SU-DHL-6 (cell line): ENCODE measurements at regions not wholly inside any gene's neighbourhood (a gene's known extent, or its start where the extent isn't known, plus 50 kb on each side); places are given as distances from the start of the nearest gene placed in this dataset.

Source experiments
- H2AFZ ChIP-seq: fragments of 200-600 bp; sonication (generic); 2 replicates; pipeline ENCODE4 v1.6.1; 2014; ENCODE audit warnings: low read depth, mild to moderate bottlenecking, moderate library complexity, mixed read lengths, antibody characterized with exemption, low read length; ENCODE audit not compliant: severe bottlenecking
- H3F3A ChIP-seq: fragments of 200-600 bp; shearing (Covaris generic); 2 replicates; pipeline ENCODE4 v1.6.0; 2016; ENCODE audit warnings: antibody characterized with exemption, mild to moderate bottlenecking; ENCODE audit not compliant: insufficient read depth
- H3K27ac ChIP-seq: fragments of 200-600 bp; sonication (generic); 2 replicates; pipeline ENCODE4 v1.5.1; 2016; ENCODE audit warnings: low read depth, mild to moderate bottlenecking, low read length, moderate library complexity, mixed read lengths
- H3K27me3 ChIP-seq: fragments of 200-600 bp; sonication (generic), shearing (Covaris generic); 2 replicates; pipeline ENCODE4 v1.6.0; 2014; ENCODE audit warnings: mild to moderate bottlenecking, low read length
- H3K36me3 ChIP-seq: fragments of 200-600 bp; sonication (generic); 2 replicates; pipeline ENCODE4 v1.6.1; 2014; ENCODE audit warnings: mild to moderate bottlenecking, low read length, mixed read lengths
- H3K4me2 ChIP-seq: fragments of 300-600, 200-600 bp; shearing (Covaris generic), sonication (generic); 2 replicates; pipeline ENCODE4 v1.6.0; 2014; ENCODE audit warnings: low read length, low read depth, mild to moderate bottlenecking; ENCODE audit not compliant: poor library complexity, severe bottlenecking
- H3K4me3 ChIP-seq: fragments of 200-600 bp; sonication (generic); 2 replicates; pipeline ENCODE4 v1.5.1; 2014; ENCODE audit warnings: antibody characterized with exemption, low read length, mild to moderate bottlenecking, mixed read lengths; ENCODE audit not compliant: insufficient read depth, poor library complexity, severe bottlenecking
- H3K79me2 ChIP-seq: fragments of 200-600 bp; sonication (generic); 2 replicates; pipeline ENCODE4 v1.6.1; 2014; ENCODE audit warnings: mild to moderate bottlenecking, low read length, moderate library complexity; ENCODE audit not compliant: insufficient read depth
- H3K9ac ChIP-seq: fragments of 200-600 bp; sonication (generic); 2 replicates; pipeline ENCODE4 v1.7.0; 2014; ENCODE audit warnings: mild to moderate bottlenecking, low read length
- H3K9me2 ChIP-seq: fragments of 200-600 bp; sonication (generic); replicated peaks from 2 replicates; pipeline ENCODE4 v1.6.1; 2014; ENCODE audit warnings: low read length; ENCODE audit not compliant: insufficient read depth
- H3K9me3 ChIP-seq: fragments of 200-600 bp; sonication (generic); 2 replicates; pipeline ENCODE4 v1.6.1; 2014; ENCODE audit warnings: low read length, mixed read lengths; ENCODE audit not compliant: insufficient read depth
- H4K20me1 ChIP-seq: fragments of 200-600 bp; sonication (generic); 2 replicates; pipeline ENCODE4 v1.6.1; 2014; ENCODE audit warnings: low read depth, mild to moderate bottlenecking, antibody characterized with exemption, low read length, moderate library complexity, mixed read lengths
- EZH2phosphoT487 ChIP-seq: fragments of 200-600 bp; sonication (generic), shearing (Covaris generic); conservative IDR thresholded peaks from 2 replicates; pipeline ENCODE4 v1.6.1; 2018; ENCODE audit warnings: mild to moderate bottlenecking, antibody characterized with exemption, low read length, moderate library complexity, mixed read lengths
- TF ChIP-seq, protein P1 (sequence below): fragments of 200-600 bp; sonication (generic); IDR thresholded peaks from one replicate; pipeline ENCODE4 v1.5.1; 2017; ENCODE audit warnings: antibody characterized with exemption, mild to moderate bottlenecking, low read length, moderate library complexity; ENCODE audit not compliant: insufficient read depth, poor library complexity, severe bottlenecking

- Histone ChIP-seq H2AFZ (no peak overlapping the region), H3K27me3 (no peaks in the 10 kb centered on the region), H3K4me3 (no peak overlapping the region), H4K20me1 (no peaks in the 10 kb centered on the region), H3K4me2 (no peak overlapping the region), H3K79me2 (no peaks in the 10 kb centered on the region), H3K9me2 (no peaks in the 10 kb centered on the region), H3K9ac (no peak overlapping the region), H3K27ac (no peak overlapping the region), H3K36me3 (no peaks in the 10 kb centered on the region), H3K9me3 (no peaks in the 10 kb centered on the region), H3F3A (no peaks in the 10 kb centered on the region)
- TF ChIP-seq, protein P1, sequence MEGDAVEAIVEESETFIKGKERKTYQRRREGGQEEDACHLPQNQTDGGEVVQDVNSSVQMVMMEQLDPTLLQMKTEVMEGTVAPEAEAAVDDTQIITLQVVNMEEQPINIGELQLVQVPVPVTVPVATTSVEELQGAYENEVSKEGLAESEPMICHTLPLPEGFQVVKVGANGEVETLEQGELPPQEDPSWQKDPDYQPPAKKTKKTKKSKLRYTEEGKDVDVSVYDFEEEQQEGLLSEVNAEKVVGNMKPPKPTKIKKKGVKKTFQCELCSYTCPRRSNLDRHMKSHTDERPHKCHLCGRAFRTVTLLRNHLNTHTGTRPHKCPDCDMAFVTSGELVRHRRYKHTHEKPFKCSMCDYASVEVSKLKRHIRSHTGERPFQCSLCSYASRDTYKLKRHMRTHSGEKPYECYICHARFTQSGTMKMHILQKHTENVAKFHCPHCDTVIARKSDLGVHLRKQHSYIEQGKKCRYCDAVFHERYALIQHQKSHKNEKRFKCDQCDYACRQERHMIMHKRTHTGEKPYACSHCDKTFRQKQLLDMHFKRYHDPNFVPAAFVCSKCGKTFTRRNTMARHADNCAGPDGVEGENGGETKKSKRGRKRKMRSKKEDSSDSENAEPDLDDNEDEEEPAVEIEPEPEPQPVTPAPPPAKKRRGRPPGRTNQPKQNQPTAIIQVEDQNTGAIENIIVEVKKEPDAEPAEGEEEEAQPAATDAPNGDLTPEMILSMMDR, result no peak
- no peak for TF ChIP-seq EZH2phosphoT487
These were observed 966.0 kb downstream of the PCDH17 start for GRCh38 chr13:58597552-58597951.

DNA sequence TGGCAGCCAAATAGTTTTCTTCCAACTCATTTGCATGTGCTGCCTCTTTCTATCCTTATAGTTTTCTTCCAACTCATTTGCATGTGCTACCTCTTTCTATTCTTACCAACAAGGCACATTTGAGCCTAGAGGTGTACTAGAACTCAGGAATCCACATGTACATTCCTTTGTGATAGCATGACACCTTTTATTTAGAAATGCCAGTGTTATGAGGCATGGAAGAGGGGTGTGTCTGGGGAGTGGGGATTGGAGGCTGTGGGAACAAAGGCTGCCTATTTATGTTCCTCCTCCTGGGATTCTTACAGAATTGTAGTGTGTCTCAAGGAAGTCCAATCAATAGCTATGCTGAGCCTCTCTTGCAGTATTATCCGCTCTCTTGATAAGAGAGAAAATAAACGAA lies 966.7 kb downstream of the PCDH17 start:
- H3K9me2 ChIP-seq, result no peaks in the 10 kb centered on the region
- no peak for TF ChIP-seq EZH2phosphoT487
- TF ChIP-seq, protein P1, result no peak

GRCh38 chr13:58611117-58611516 lies 979.6 kb downstream of the PCDH17 start:
- no peaks in the 10 kb centered on the region for H3K9me2 ChIP-seq
- no peaks in the 10 kb centered on the region for H3K9me3 ChIP-seq
- H2AFZ ChIP-seq, result no peak overlapping the region
- H3K36me3 ChIP-seq, result no peaks in the 10 kb centered on the region
- H3K27ac ChIP-seq, result no peak overlapping the region
- no peaks in the 10 kb centered on the region for H3K79me2 ChIP-seq
- H3K4me3 ChIP-seq, result no peak overlapping the region
- H3K4me2 ChIP-seq, result no peak overlapping the region
- TF ChIP-seq, protein P1, result no peak
- no peak for TF ChIP-seq EZH2phosphoT487
- no peak overlapping the region for H3K9ac ChIP-seq
- H3F3A ChIP-seq, result no peaks in the 10 kb centered on the region
- no peaks in the 10 kb centered on the region for H3K27me3 ChIP-seq
- no peaks in the 10 kb centered on the region for H4K20me1 ChIP-seq

More for the DNA sequence above, 966.7 kb downstream of the PCDH17 start:
- Histone ChIP-seq H4K20me1 (no peaks in the 10 kb centered on the region), H3K9me3 (no peaks in the 10 kb centered on the region), H2AFZ (no peak overlapping the region), H3K4me2 (no peak overlapping the region), H3F3A (no peaks in the 10 kb centered on the region), H3K9ac (no peak overlapping the region), H3K27me3 (no peaks in the 10 kb centered on the region), H3K36me3 (no peaks in the 10 kb centered on the region), H3K4me3 (no peak overlapping the region), H3K79me2 (no peaks in the 10 kb centered on the region), H3K27ac (no peak overlapping the region)
